ENCODE measurements at regions not wholly inside any gene's neighbourhood (a gene's known extent, or its start where the extent isn't known, plus 50 kb on each side); places are given as distances from the start of the nearest gene placed in this dataset.

GRCh38 chr9:81472701-81473100 is 216.6 kb downstream of the TLE1 start:
- Histone ChIP-seq H3K4me3 (no peak overlapping the region), H3K27ac (no peak overlapping the region), H3K27me3 (no peaks in the 10 kb centered on the region), H3K4me1 (peaks cover 0 to 7% (median 0%) of the 10 kb centered on the region in 4 donors), H3K36me3 (no peaks in the 10 kb centered on the region), H3K9me3 (no peaks in the 10 kb centered on the region)
- in situ Hi-C loops (cut with MboI; ENCODE audit: low pct_ligation_motif_present in 1 of 4, low pct_unique_long_range_greater_than_20kb in 1 of 4, low sequenced_read_pairs in 3 of 4) = no loop called here
- DNase-seq = no peak
- WGBS, 2 donors (ENCODE audit: low coverage in 1 of 2) = 87 to 88% methylated on average over 7 to 10 of the region's 10 CpGs
- no peak for TF ChIP-seq CTCF (IDR thresholded peaks at IDR 0.05)
- no peak for TF ChIP-seq EP300 (IDR thresholded peaks at IDR 0.05; ENCODE audit: low read depth)
- TF ChIP-seq POLR2A (IDR thresholded peaks at IDR 0.05) = no peak
- no peak for TF ChIP-seq POLR2AphosphoS5 (IDR thresholded peaks at IDR 0.05)
- intact Hi-C loops (cut with DNase I; ENCODE audit: low total_unique reads) = no loop called here

DNA sequence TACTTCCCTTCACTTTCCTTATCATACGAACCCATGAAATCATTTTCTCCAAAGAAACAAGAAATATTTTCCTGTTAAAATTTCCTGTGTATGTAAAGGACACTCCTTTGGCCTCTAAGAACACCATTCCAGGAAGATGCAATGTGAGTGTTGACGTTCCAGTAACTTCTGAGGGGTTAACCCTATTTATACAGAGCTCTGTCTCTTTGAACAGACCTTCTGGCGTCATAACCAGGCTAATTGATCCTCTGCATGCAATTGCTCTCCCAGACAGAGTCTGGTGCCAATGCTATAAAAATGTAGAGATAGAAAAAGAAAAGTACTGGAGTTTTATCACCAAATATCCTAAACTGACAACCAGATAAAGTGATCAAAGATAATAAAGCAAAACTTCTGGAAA is 218.5 kb downstream of the TLE1 start:
- 41 to 49% methylated on average over 3 of the region's 3 CpGs for WGBS, 2 donors (ENCODE audit: low coverage in 1 of 2)
- in situ Hi-C loops (cut with MboI; ENCODE audit: low pct_ligation_motif_present in 1 of 4, low pct_unique_long_range_greater_than_20kb in 1 of 4, low sequenced_read_pairs in 3 of 4) = no loop called here
- no peak for DNase-seq

DNA sequence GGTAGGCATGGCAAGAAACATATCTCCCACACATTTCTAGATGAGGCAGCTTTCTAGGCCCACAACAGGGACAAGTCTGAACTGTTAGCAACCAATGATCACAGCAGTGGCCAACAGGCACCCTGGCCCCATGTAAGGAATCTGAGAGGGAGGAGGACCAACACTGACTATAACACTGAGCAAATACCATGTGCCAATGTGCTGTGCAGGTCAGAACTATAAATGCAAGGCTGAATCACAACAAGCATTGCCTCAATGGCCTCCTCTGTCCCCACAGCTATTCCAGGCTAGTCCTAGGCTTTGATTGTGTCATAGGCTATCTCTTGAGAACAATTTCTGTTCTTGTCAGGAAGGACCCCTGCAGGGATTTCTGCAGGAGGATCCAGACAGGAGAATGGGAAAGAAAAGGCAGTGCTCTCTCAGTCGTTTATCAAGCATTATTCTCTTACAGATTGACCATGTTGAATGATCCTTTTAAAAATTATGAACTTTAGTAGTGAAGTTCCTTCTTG is 221.2 kb downstream of the TLE1 start:
- Histone ChIP-seq H3K27ac (no peak overlapping the region), H3K4me1 (peaks cover 0 to 7% (median 2%) of the 10 kb centered on the region in 4 donors), H3K4me3 (no peak overlapping the region), H3K27me3 (no peaks in the 10 kb centered on the region), H3K9me3 (no peaks in the 10 kb centered on the region), H3K36me3 (no peaks in the 10 kb centered on the region)
- TF ChIP-seq POLR2AphosphoS5 (IDR thresholded peaks at IDR 0.05) = no peak
- no peak for TF ChIP-seq EP300 (IDR thresholded peaks at IDR 0.05; ENCODE audit: low read depth)
- no peak for TF ChIP-seq POLR2A (IDR thresholded peaks at IDR 0.05)
- WGBS, 2 donors (ENCODE audit: low coverage in 1 of 2) = 77 to 100% methylated on average over 1 of the region's 1 CpG
- in situ Hi-C loops (cut with MboI; ENCODE audit: low pct_ligation_motif_present in 1 of 4, low pct_unique_long_range_greater_than_20kb in 1 of 4, low sequenced_read_pairs in 3 of 4) (no loop called here), intact Hi-C loops (cut with DNase I; ENCODE audit: low total_unique reads) (no loop called here)
- DNase-seq = no peak

More for the DNA sequence above, 218.5 kb downstream of the TLE1 start:
- Histone ChIP-seq H3K27me3 (no peaks in the 10 kb centered on the region), H3K36me3 (no peaks in the 10 kb centered on the region), H3K4me1 (peaks cover 0 to 7% (median 0%) of the 10 kb centered on the region in 4 donors), H3K9me3 (no peaks in the 10 kb centered on the region), H3K4me3 (no peak overlapping the region), H3K27ac (no peak overlapping the region)
- TF ChIP-seq EP300 (IDR thresholded peaks at IDR 0.05; ENCODE audit: low read depth) = no peak
- TF ChIP-seq POLR2AphosphoS5 (IDR thresholded peaks at IDR 0.05) = no peak
- no peak for TF ChIP-seq CTCF (IDR thresholded peaks at IDR 0.05)
- TF ChIP-seq POLR2A (IDR thresholded peaks at IDR 0.05) = no peak
- intact Hi-C loops (cut with DNase I; ENCODE audit: low total_unique reads) = no loop called here

GRCh38 chr9:81466981-81467380 is 222.4 kb downstream of the TLE1 start:
- intact Hi-C loops (cut with DNase I; ENCODE audit: low total_unique reads) = no loop called here

More at GRCh38 chr9:81466981-81467380, 222.4 kb downstream of the TLE1 start:
- Histone ChIP-seq H3K27me3 (no peaks in the 10 kb centered on the region), H3K4me1 (peaks cover 0 to 7% (median 2%) of the 10 kb centered on the region in 4 donors), H3K27ac (no peak overlapping the region), H3K9me3 (no peaks in the 10 kb centered on the region), H3K4me3 (no peak overlapping the region), H3K36me3 (no peaks in the 10 kb centered on the region)
- in situ Hi-C loops (cut with MboI; ENCODE audit: low pct_ligation_motif_present in 1 of 4, low pct_unique_long_range_greater_than_20kb in 1 of 4, low sequenced_read_pairs in 3 of 4) = no loop called here
- no peak for TF ChIP-seq CTCF (IDR thresholded peaks at IDR 0.05)
- TF ChIP-seq EP300 (IDR thresholded peaks at IDR 0.05; ENCODE audit: low read depth) = no peak
- no peak for TF ChIP-seq POLR2A (IDR thresholded peaks at IDR 0.05)
- WGBS, 2 donors (ENCODE audit: low coverage in 1 of 2) = 94 to 100% methylated on average over 1 to 5 of the region's 5 CpGs
- DNase-seq = no peak

All from transverse colon (tissue), 4 donors.